ENCODE measurements at regions not wholly inside any gene's neighbourhood (a gene's known extent, or its start where the extent isn't known, plus 50 kb on each side); places are given as distances from the start of the nearest gene placed in this dataset.

GRCh38 chr5:133683646-133684596, 71.6 kb upstream of the FSTL4 start:
- TF ChIP-seq CEBPB (IDR thresholded peaks at IDR 0.05) (no peak), YY1 (IDR thresholded peaks at IDR 0.05; ENCODE audit: low read depth) (no peak), TCF12 (IDR thresholded peaks at IDR 0.05; ENCODE audit: low read depth) (no peak), TEAD4 (IDR thresholded peaks at IDR 0.05) (no peak), REST (IDR thresholded peaks at IDR 0.05; ENCODE audit: low read depth) (no peak), CREB1 (IDR thresholded peaks at IDR 0.05; ENCODE audit: low read depth) (no peak), USF1 (IDR thresholded peaks at IDR 0.05) (no peak), RAD21 (IDR thresholded peaks at IDR 0.05; ENCODE audit: low read depth) (no peak), MAX (IDR thresholded peaks at IDR 0.05) (no peak), EP300 (IDR thresholded peaks at IDR 0.05; ENCODE audit: borderline replicate concordance) (no peak), NFIC (IDR thresholded peaks at IDR 0.05) (no peak), FOXM1 (IDR thresholded peaks at IDR 0.05; ENCODE audit: borderline replicate concordance, low read depth) (no peak), TAF1 (IDR thresholded peaks at IDR 0.05; ENCODE audit: low read depth) (no peak)
